ENCODE measurements at regions not wholly inside any gene's neighbourhood (a gene's known extent, or its start where the extent isn't known, plus 50 kb on each side); places are given as distances from the start of the nearest gene placed in this dataset.
"Not testable (repeated sequence)": the region's sequence is repeated elsewhere in the genome, so short reads cannot be mapped to it uniquely, and the experiment has no call there.

- H3K4me3 Mint-ChIP-seq = no peak overlapping the region
- DNase-seq = no peak
- peaks cover 0 to 5% (median 4%) of the 10 kb centered on the region in 3 donors for H3K27me3 Mint-ChIP-seq (ENCODE audit: low read depth in 3 of 3)
- H3K27ac Mint-ChIP-seq = no peak overlapping the region
- no peaks in the 10 kb centered on the region for H3K36me3 Mint-ChIP-seq
- no peaks in the 10 kb centered on the region for H3K4me1 Mint-ChIP-seq
- no peaks in the 10 kb centered on the region for H3K9me3 Mint-ChIP-seq
Measured at GRCh38 chr1:201719812-201720521, 109.0 kb upstream of the IPO9 start.

- H3K27ac Mint-ChIP-seq = no peak overlapping the region
- H3K4me1 Mint-ChIP-seq = no peaks in the 10 kb centered on the region
- no peaks in the 10 kb centered on the region for H3K9me3 Mint-ChIP-seq
- H3K27me3 Mint-ChIP-seq (ENCODE audit: low read depth in 3 of 3) = peaks cover 0 to 5% (median 4%) of the 10 kb centered on the region in 3 donors
- no peak for DNase-seq
- H3K4me3 Mint-ChIP-seq = no peak overlapping the region
- no peaks in the 10 kb centered on the region for H3K36me3 Mint-ChIP-seq
Measured at GRCh38 chr1:201720522-201720844, 108.5 kb upstream of the IPO9 start.

GRCh38 chr1:201721082-201722049 is 107.6 kb upstream of the IPO9 start:
- H3K27ac Mint-ChIP-seq = no peak overlapping the region
- H3K36me3 Mint-ChIP-seq = no peaks in the 10 kb centered on the region
- no peaks in the 10 kb centered on the region for H3K4me1 Mint-ChIP-seq
- H3K4me3 Mint-ChIP-seq = no peak overlapping the region
- H3K9me3 Mint-ChIP-seq = no peaks in the 10 kb centered on the region
- H3K27me3 Mint-ChIP-seq (ENCODE audit: low read depth in 3 of 3) = peaks cover 0 to 5% (median 4%) of the 10 kb centered on the region in 3 donors
- no peak for DNase-seq

GRCh38 chr1:201724039-201724765 is 104.8 kb upstream of the IPO9 start:
- Mint-ChIP-seq H3K27ac (no peak overlapping the region), H3K4me1 (no peaks in the 10 kb centered on the region), H3K27me3 (ENCODE audit: low read depth in 3 of 3) (peaks cover 2 to 6% (median 4%) of the 10 kb centered on the region in 3 donors), H3K4me3 (no peak overlapping the region), H3K36me3 (no peaks in the 10 kb centered on the region), H3K9me3 (no peaks in the 10 kb centered on the region)
- no peak for DNase-seq

DNA sequence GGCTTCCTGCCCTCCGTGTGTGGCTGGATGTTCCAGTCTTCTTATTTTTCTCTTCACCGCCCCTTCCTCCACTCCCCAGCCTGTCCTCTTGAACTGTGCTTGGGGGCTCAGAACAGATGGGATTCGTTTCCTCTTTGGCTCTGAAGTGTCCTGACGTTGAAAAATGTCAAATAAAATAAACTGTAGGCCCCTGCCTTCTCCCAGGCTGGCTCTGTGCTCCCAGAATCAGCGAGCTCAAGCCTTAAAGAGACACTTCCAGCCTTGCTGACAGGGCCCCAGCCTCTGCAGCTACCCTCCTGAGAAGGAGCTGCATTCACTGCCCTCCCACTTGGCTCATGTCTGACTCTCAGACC is 104.2 kb upstream of the IPO9 start:
- H3K4me1 Mint-ChIP-seq = no peaks in the 10 kb centered on the region
- no peak overlapping the region for H3K27ac Mint-ChIP-seq

GRCh38 chr1:201726700-201727099 is 102.3 kb upstream of the IPO9 start:
- Mint-ChIP-seq H3K27ac (no peak overlapping the region), H3K36me3 (no peaks in the 10 kb centered on the region), H3K4me1 (no peaks in the 10 kb centered on the region), H3K9me3 (no peaks in the 10 kb centered on the region), H3K27me3 (ENCODE audit: low read depth in 3 of 3) (peaks cover 2 to 4% (median 2%) of the 10 kb centered on the region in 3 donors), H3K4me3 (no peak overlapping the region)
- DNase-seq = no peak

More for the DNA sequence above, 104.2 kb upstream of the IPO9 start:
- H3K4me3 Mint-ChIP-seq = no peak overlapping the region
- DNase-seq = no peak
- H3K9me3 Mint-ChIP-seq = no peaks in the 10 kb centered on the region
- no peaks in the 10 kb centered on the region for H3K36me3 Mint-ChIP-seq
- peaks cover 2 to 5% (median 4%) of the 10 kb centered on the region in 3 donors for H3K27me3 Mint-ChIP-seq (ENCODE audit: low read depth in 3 of 3)

DNA sequence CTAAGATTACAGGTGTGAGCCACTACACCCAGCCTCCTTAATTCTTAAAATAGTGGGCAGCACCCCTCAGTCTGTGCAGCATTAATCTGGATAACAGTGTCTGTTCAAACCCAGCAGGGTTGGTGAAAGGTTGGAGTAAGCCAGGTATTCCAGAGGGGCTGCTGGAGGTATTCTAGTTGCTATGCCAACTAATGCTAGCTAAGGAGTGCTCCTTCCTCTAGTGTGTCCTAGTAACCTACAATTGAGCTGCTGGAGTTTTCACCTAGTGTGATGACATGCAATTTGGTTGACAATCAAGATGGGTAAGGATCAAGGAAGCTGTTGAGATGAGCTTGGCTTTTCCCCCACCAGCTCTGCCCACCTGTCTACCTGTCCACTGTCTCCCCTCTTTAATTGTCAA is 100.2 kb upstream of the IPO9 start:
- Mint-ChIP-seq H3K4me1 (no peaks in the 10 kb centered on the region), H3K36me3 (no peaks in the 10 kb centered on the region), H3K4me3 (no peak overlapping the region), H3K9me3 (no peaks in the 10 kb centered on the region), H3K27me3 (ENCODE audit: low read depth in 3 of 3) (peaks cover 2 to 3% (median 2%) of the 10 kb centered on the region in 3 donors), H3K27ac (no peak overlapping the region)
- DNase-seq = no peak

DNA sequence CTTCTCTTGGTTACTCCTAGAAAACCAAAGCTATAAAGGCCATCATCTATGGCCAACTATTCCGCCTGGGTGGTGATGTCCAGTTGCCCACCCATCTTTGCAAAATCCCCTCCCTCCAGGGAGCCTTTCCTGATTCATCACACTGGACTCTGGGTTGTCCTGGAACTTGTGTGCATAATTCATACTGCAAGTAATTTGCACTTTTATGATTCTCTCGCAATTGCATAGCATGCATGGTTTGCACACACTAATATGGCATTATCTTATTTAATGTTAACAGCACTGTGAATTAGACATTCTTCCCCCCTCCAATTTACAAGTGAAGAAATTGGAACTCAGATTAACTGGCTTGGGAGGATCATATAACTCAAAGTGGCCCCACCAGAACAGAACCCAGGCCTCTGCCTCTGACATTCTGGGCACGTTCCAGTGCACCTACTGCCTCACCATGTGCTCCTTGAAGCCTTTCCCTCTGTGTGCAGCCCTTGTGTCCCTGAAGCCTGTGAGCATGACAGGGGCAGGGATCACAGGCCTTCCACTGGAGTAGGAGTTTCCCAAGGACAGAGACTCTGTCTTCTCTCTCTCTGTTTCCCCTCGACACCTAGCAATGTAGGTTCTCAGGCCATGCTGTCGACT is 98.9 kb upstream of the IPO9 start:
- H3K4me1 Mint-ChIP-seq = no peaks in the 10 kb centered on the region
- H3K4me3 Mint-ChIP-seq = no peak overlapping the region
- DNase-seq = no peak
- no peaks in the 10 kb centered on the region for H3K9me3 Mint-ChIP-seq
- peaks cover 2% of the 10 kb centered on the region in 3 donors for H3K27me3 Mint-ChIP-seq (ENCODE audit: low read depth in 3 of 3)
- no peaks in the 10 kb centered on the region for H3K36me3 Mint-ChIP-seq
- no peak overlapping the region for H3K27ac Mint-ChIP-seq

DNA sequence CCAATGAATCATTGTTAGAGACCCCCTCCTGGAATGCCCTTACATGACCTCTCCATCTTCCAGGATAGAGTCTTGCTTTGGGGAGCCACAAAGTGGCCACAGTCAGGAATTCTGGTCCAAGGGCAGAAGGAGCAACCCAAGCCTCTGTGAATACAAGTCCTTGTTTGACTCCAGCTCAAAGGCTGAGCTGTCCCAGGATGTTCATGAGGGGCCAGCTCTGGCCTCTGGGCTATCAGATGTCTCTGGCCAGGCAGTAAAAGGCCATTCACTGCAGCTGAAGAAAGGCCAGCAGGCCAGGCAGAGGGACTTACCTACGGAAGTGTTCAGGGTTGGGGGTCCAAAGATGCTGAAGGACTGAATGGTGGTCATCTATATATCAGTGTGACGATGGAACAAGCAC is 98.3 kb upstream of the IPO9 start:
- no peaks in the 10 kb centered on the region for H3K9me3 Mint-ChIP-seq
- no peaks in the 10 kb centered on the region for H3K4me1 Mint-ChIP-seq
- no peak overlapping the region for H3K4me3 Mint-ChIP-seq
- no peak for DNase-seq
- H3K27me3 Mint-ChIP-seq (ENCODE audit: low read depth in 3 of 3) = peaks cover 2% of the 10 kb centered on the region in 3 donors
- H3K36me3 Mint-ChIP-seq = no peaks in the 10 kb centered on the region
- H3K27ac Mint-ChIP-seq = no peak overlapping the region

GRCh38 chr1:201731142-201731541 is 97.8 kb upstream of the IPO9 start:
- no peak overlapping the region for H3K4me3 Mint-ChIP-seq
- no peak for DNase-seq
- H3K27ac Mint-ChIP-seq = no peak overlapping the region
- H3K9me3 Mint-ChIP-seq = no peaks in the 10 kb centered on the region
- peaks cover 2 to 3% (median 2%) of the 10 kb centered on the region in 3 donors for H3K27me3 Mint-ChIP-seq (ENCODE audit: low read depth in 3 of 3)
- H3K36me3 Mint-ChIP-seq = no peaks in the 10 kb centered on the region
- no peaks in the 10 kb centered on the region for H3K4me1 Mint-ChIP-seq

DNA sequence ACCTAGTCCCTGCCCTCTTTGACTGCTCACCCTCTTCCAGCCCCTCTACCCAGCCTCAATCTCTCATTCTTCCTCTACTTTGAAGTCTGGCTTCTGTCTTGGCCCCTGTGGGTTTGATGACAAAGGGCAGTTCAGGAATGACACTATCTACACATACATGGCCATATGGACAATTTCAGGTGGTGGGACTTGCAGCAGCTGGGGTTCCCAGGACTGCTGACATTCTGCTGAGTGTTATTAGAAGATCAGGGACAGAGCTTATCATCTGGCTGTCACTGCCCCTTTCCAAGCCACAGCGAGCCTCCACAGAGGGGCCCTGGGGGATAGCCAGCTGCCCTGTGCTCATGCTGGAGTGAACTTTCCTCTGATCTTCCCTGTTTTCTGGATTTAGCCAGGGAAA is 97.4 kb upstream of the IPO9 start:
- H3K27ac Mint-ChIP-seq = no peak overlapping the region
- no peaks in the 10 kb centered on the region for H3K9me3 Mint-ChIP-seq
- H3K27me3 Mint-ChIP-seq (ENCODE audit: low read depth in 3 of 3) = peaks cover 2 to 6% (median 5%) of the 10 kb centered on the region in 3 donors
- no peaks in the 10 kb centered on the region for H3K4me1 Mint-ChIP-seq
- no peak for DNase-seq
- H3K36me3 Mint-ChIP-seq = no peaks in the 10 kb centered on the region
- no peak overlapping the region for H3K4me3 Mint-ChIP-seq

- Mint-ChIP-seq H3K4me1 (no peaks in the 10 kb centered on the region), H3K4me3 (no peak overlapping the region), H3K36me3 (no peaks in the 10 kb centered on the region), H3K9me3 (no peaks in the 10 kb centered on the region), H3K27me3 (ENCODE audit: low read depth in 3 of 3) (peaks cover 4 to 6% (median 5%) of the 10 kb centered on the region in 3 donors), H3K27ac (no peak overlapping the region)
- no peak for DNase-seq
Measured at GRCh38 chr1:201732351-201732750, 96.6 kb upstream of the IPO9 start.

DNA sequence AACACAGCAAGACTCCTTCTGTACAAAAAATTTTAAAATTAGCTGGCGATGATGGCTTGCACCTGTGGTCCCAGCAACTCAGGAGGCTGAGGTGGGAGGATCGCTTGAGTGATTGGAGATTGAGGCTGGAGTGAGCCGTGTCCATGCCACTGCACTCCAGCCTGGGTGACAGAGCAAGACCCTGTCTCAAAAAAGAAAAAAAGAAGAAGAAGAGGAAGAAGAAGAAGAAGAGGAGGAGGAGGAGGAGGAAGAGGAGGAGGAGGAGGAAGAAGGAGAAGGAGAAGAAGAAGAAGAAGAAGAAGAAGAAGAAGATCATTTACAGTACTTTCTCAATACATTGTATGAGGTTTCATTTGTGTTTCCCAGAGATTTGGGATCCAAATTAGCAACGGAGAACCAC is 94.7 kb upstream of the IPO9 start:
- not testable (repeated sequence) for H3K9me3 Mint-ChIP-seq, H3K27ac Mint-ChIP-seq

GRCh38 chr1:201734786-201735185 is 94.2 kb upstream of the IPO9 start:
- DNase-seq = no peak
- H3K4me3 Mint-ChIP-seq = no peak overlapping the region
- no peaks in the 10 kb centered on the region for H3K36me3 Mint-ChIP-seq
- no peaks in the 10 kb centered on the region for H3K9me3 Mint-ChIP-seq
- no peak overlapping the region for H3K27ac Mint-ChIP-seq
- H3K4me1 Mint-ChIP-seq = peaks cover 10% of the 10 kb centered on the region in 2 donors
- H3K27me3 Mint-ChIP-seq (ENCODE audit: low read depth in 3 of 3) = peaks cover 4 to 8% (median 7%) of the 10 kb centered on the region in 3 donors

More for the DNA sequence above, 94.7 kb upstream of the IPO9 start:
- DNase-seq; H3K4me3 Mint-ChIP-seq; H3K36me3 Mint-ChIP-seq; H3K27me3 Mint-ChIP-seq (ENCODE audit: low read depth in 3 of 3); H3K4me1 Mint-ChIP-seq: not testable (repeated sequence)
